OCI-LY1 (cell line): ENCODE measurements at regions not wholly inside any gene's neighbourhood (a gene's known extent, or its start where the extent isn't known, plus 50 kb on each side); places are given as distances from the start of the nearest gene placed in this dataset.

Experiments used
- H2AFZ ChIP-seq: fragments of 200-600 bp; sonication (generic), shearing (Covaris generic); 2 replicates; pipeline ENCODE4 v1.6.0; 2014; ENCODE audit warnings: antibody characterized with exemption, mild to moderate bottlenecking, low read length
- H3F3A ChIP-seq: fragments of 200-600 bp; sonication (generic), shearing (Covaris generic); 2 replicates; pipeline ENCODE4 v1.6.0; 2014; ENCODE audit warnings: mild to moderate bottlenecking, antibody characterized with exemption, low read length, moderate library complexity; ENCODE audit not compliant: insufficient read depth
- H3K27ac ChIP-seq: fragments of 200-600 bp; sonication (generic); 2 replicates; pipeline ENCODE4 v1.5.1; 2014; ENCODE audit warnings: low read length, mixed run types, mild to moderate bottlenecking, low read depth; ENCODE audit not compliant: poor library complexity, severe bottlenecking
- H3K27me3 ChIP-seq: fragments of 200-600 bp; sonication (generic); 2 replicates; pipeline ENCODE4 v1.6.0; 2014; ENCODE audit warnings: antibody characterized with exemption, mild to moderate bottlenecking, low read length, moderate library complexity; ENCODE audit not compliant: insufficient read depth
- H3K36me3 ChIP-seq: fragments of 200-600 bp; sonication (generic); 2 replicates; pipeline ENCODE4 v1.6.1; 2014; ENCODE audit warnings: mild to moderate bottlenecking, antibody characterized with exemption, low read length, moderate library complexity, mixed read lengths; ENCODE audit not compliant: insufficient read depth
- H3K4me1 ChIP-seq: fragments of 200-600 bp; sonication (generic); 2 replicates; pipeline ENCODE4 v1.5.1; 2014; ENCODE audit warnings: mild to moderate bottlenecking, low read length, moderate library complexity; ENCODE audit not compliant: insufficient read depth, severe bottlenecking
- H3K4me2 ChIP-seq: fragments of 200-600 bp; sonication (generic), shearing (Covaris generic); 2 replicates; pipeline ENCODE4 v1.6.1; 2014; ENCODE audit warnings: low read length
- H3K4me3 ChIP-seq: fragments of 200-600 bp; sonication (generic); 2 replicates; pipeline ENCODE4 v1.5.1; 2014; ENCODE audit warnings: low read length, low read depth, mild to moderate bottlenecking, mixed read lengths; ENCODE audit not compliant: poor library complexity, severe bottlenecking
- H3K79me2 ChIP-seq: fragments of 200-600 bp; shearing (Covaris generic); 2 replicates; pipeline ENCODE4 v1.6.1; 2016; ENCODE audit warnings: mixed run types, low read length, mixed read lengths; ENCODE audit not compliant: insufficient read depth
- H3K9ac ChIP-seq: fragments of 200-600 bp; sonication (generic), shearing (Covaris generic); 2 replicates; pipeline ENCODE4 v1.6.1; 2014; ENCODE audit warnings: mild to moderate bottlenecking, low read length, mixed read lengths
- H3K9me2 ChIP-seq: fragments of 200-600 bp; sonication (generic), shearing (Covaris generic); 2 replicates; pipeline ENCODE4 v1.6.1; 2014; ENCODE audit warnings: low read depth, mild to moderate bottlenecking, low read length, mixed read lengths
- H3K9me3 ChIP-seq: fragments of 200-600 bp; shearing (Covaris generic); 2 replicates; pipeline ENCODE4 v1.6.1; 2014; ENCODE audit warnings: low read length, mixed read lengths
- H4K20me1 ChIP-seq: fragments of 200-600 bp; sonication (generic), shearing (Covaris generic); 2 replicates; pipeline ENCODE4 v1.6.0; 2016; ENCODE audit warnings: mild to moderate bottlenecking, low read length; ENCODE audit not compliant: insufficient read depth
- CTCF ChIP-seq: fragments of 200-600 bp; sonication (generic), shearing (Covaris generic); IDR thresholded peaks from 2 replicates; pipeline ENCODE4 v1.5.1; 2017; ENCODE audit warnings: mild to moderate bottlenecking, antibody characterized with exemption, low read length, moderate library complexity, mixed read lengths
- EZH2 ChIP-seq: fragments of 200-600 bp; sonication (generic), shearing (Covaris generic); IDR thresholded peaks from 2 replicates; pipeline ENCODE4 v1.8.0; 2017; ENCODE audit warnings: borderline replicate concordance, mixed run types, mild to moderate bottlenecking, antibody characterized with exemption, low read length, moderate library complexity, mixed read lengths

- H4K20me1 ChIP-seq, result no peaks in the 10 kb centered on the region
- no peaks in the 10 kb centered on the region for H3F3A ChIP-seq
- no peaks in the 10 kb centered on the region for H3K79me2 ChIP-seq
- no peak overlapping the region for H2AFZ ChIP-seq
- H3K27ac ChIP-seq, result no peak overlapping the region
- TF ChIP-seq EZH2 (no peak), CTCF (no peak)
- no peak overlapping the region for H3K9ac ChIP-seq
- H3K9me2 ChIP-seq, result no peaks in the 10 kb centered on the region
- H3K9me3 ChIP-seq, result no peaks in the 10 kb centered on the region
- no peak overlapping the region for H3K4me2 ChIP-seq
- H3K4me3 ChIP-seq, result no peak overlapping the region
- no peaks in the 10 kb centered on the region for H3K27me3 ChIP-seq
- H3K4me1 ChIP-seq, result no peaks in the 10 kb centered on the region
- no peaks in the 10 kb centered on the region for H3K36me3 ChIP-seq
These were observed 221.7 kb upstream of the TBC1D5 start for GRCh38 chr3:17964108-17964507.

GRCh38 chr3:17955411-17955810 lies 213.0 kb upstream of the TBC1D5 start:
- no peak overlapping the region for H3K9ac ChIP-seq
- no peak overlapping the region for H2AFZ ChIP-seq
- no peaks in the 10 kb centered on the region for H3F3A ChIP-seq
- no peak overlapping the region for H3K4me3 ChIP-seq
- H3K36me3 ChIP-seq, result no peaks in the 10 kb centered on the region
- no peaks in the 10 kb centered on the region for H3K4me1 ChIP-seq
- H4K20me1 ChIP-seq, result no peaks in the 10 kb centered on the region
- H3K4me2 ChIP-seq, result no peak overlapping the region
- no peaks in the 10 kb centered on the region for H3K9me2 ChIP-seq
- H3K27me3 ChIP-seq, result no peaks in the 10 kb centered on the region
- H3K79me2 ChIP-seq, result no peaks in the 10 kb centered on the region
- no peak overlapping the region for H3K27ac ChIP-seq
- no peaks in the 10 kb centered on the region for H3K9me3 ChIP-seq
- no peak for TF ChIP-seq EZH2
- no peak for TF ChIP-seq CTCF

GRCh38 chr3:17954801-17955200 lies 212.4 kb upstream of the TBC1D5 start:
- Histone ChIP-seq H4K20me1 (no peaks in the 10 kb centered on the region), H3K27me3 (no peaks in the 10 kb centered on the region), H3K79me2 (no peaks in the 10 kb centered on the region), H3K9me2 (no peaks in the 10 kb centered on the region), H3K4me3 (no peak overlapping the region), H3K9ac (no peak overlapping the region), H2AFZ (no peak overlapping the region), H3K9me3 (no peaks in the 10 kb centered on the region), H3K27ac (no peak overlapping the region), H3K4me1 (no peaks in the 10 kb centered on the region), H3K36me3 (no peaks in the 10 kb centered on the region), H3F3A (no peaks in the 10 kb centered on the region), H3K4me2 (no peak overlapping the region)
- TF ChIP-seq CTCF, result no peak
- TF ChIP-seq EZH2, result no peak
